GM19043 (cell line): ENCODE measurements at regions not wholly inside any gene's neighbourhood (a gene's known extent, or its start where the extent isn't known, plus 50 kb on each side); places are given as distances from the start of the nearest gene placed in this dataset.

Experiments used
- ATAC-seq: cut with Tn5 transposase; IDR thresholded peaks from one replicate; pipeline ENCODE4 v1.9.1; 2021; ENCODE audit warnings: low read depth; ENCODE audit not compliant: unreplicated experiment

DNA sequence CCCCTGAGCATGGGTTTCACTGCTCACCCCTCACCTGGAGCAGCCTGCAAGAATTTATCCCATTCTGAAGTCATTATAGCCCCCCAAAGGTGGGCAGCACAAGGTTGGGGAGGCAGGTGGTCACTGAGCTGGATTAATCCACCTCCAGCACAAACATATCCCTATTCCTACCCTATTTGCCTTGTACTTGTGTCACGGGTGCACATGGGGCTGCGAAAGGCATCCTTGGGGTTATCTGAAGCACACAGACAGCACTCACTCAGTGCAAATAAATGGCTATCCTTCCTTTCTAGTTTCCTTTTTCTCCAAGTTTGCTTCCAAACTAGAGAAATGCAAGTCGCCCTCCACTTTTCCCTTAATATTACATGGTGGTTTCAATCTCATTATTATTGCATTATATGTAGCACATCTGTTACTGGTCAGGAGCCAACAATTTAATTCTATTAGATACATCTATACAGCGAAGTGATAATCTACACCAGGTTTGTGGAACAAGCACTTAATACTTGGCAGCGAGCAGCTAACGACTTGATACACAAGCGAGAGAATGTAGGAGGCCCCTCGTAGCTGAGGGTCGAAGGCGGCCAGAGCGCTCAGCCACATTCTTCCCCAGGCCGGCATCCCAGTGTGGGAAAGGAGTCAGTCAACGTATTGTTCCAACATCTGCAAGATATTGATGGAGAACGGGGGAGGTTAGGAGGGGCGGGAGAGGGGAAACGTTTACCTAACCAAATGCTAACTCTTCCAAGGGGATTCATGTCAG is 121.3 kb upstream of the HABP2 start:
- ATAC-seq: no peak

DNA sequence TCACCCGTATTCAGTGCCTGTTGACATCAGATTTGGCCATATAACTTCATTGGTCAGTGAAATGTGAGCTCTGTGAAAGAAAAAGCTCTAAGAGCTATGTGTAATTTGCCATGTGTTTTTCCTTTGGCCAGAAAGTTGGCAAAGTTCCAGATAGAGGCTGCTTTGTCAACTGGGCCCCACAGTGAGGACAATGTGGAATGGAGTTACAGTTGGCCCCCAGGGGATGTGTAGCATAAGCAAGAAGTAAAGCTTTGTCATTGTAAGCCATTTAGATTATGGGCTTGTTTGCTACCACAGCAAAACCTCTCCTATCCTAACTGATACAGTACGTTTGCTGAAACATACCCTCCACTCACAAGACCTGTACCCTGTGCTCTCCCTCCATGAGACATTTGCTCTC is 119.1 kb upstream of the HABP2 start:
- ATAC-seq: no peak

GRCh38 chr10:113434315-113434714 is 118.5 kb upstream of the HABP2 start:
- ATAC-seq: no peak

GRCh38 chr10:113434950-113435349 is 117.9 kb upstream of the HABP2 start:
- ATAC-seq: no peak

DNA sequence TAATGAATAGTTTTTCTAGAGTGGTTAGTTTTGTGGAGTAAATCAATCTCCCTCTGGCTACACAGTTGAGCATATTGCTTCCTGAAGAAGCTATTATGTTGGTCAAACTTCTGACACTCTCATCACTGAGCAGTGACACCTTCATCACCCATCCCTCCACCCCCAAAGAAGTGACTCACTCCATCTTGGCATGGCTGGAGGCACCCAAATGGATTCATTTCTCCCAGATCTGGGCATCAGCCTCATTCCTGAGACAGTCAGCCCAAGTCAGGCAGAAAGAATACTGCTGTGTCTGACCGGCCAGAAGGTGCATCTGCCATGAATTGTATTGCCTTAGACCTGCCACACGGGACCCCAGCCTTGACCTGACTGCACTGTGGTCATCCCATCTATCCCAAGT is 117.0 kb upstream of the HABP2 start:
- ATAC-seq: no peak

- ATAC-seq: no peak
Measured at GRCh38 chr10:113436851-113437250, 116.0 kb upstream of the HABP2 start.

DNA sequence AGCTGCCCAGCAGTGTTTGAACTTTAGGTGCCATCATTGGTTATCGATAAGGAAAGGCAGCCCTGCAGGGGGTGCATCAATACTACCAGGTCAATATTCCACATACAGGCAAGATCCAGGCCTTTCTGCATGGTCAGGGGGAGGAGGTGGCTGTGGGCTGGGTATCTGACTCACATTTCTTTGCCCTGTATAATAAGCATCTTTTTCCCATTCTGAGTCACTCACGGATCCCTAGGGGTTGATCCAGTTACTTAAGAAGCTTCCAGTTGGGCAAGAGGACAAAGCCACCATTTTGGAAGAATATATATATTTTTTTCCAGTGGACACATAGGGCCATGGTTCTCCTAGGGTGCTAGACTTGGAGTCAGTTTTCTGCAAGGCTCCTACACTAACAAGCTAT is 114.2 kb upstream of the HABP2 start:
- ATAC-seq: no peak

DNA sequence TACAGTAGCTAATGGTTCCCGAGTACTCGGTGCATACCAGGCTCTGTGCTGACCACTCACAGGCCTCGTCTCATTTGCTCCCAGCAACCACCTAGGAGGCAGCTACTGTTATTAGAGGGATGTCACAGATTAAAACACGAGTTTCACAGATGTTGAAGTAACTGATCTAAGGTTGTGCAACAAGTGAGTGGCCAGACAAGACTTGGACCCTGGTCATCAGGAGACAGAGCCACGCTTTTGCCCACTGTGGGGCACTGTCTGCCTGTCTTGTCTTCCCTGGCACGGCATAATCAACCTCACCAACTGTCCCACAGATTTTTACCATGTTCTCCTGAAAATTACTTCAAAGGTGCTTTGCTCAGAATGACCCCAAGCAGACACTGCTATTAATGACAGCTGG is 111.6 kb upstream of the HABP2 start:
- ATAC-seq: no peak

- ATAC-seq: no peak
Measured at GRCh38 chr10:113441686-113442270, 111.1 kb upstream of the HABP2 start.

DNA sequence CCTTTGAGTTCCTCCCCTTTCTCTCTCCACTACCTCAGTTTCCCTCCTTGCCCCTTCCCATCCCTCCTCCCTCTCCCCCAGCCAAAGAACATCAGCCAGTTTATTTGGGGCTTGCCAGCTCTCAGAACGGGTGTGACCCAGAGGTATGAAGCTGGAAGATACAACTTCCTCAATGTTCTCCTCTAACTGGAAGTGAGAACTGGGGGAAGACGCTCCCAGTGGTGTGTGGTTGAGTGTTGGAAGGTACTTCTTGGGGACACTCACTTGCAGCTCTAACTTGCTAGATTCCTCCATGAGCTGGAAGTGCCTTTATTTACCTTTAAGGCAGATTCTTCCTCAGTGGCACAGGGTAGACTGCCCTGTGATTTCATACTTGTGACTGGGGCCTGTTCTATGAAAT is 110.5 kb upstream of the HABP2 start:
- no peak for ATAC-seq

DNA sequence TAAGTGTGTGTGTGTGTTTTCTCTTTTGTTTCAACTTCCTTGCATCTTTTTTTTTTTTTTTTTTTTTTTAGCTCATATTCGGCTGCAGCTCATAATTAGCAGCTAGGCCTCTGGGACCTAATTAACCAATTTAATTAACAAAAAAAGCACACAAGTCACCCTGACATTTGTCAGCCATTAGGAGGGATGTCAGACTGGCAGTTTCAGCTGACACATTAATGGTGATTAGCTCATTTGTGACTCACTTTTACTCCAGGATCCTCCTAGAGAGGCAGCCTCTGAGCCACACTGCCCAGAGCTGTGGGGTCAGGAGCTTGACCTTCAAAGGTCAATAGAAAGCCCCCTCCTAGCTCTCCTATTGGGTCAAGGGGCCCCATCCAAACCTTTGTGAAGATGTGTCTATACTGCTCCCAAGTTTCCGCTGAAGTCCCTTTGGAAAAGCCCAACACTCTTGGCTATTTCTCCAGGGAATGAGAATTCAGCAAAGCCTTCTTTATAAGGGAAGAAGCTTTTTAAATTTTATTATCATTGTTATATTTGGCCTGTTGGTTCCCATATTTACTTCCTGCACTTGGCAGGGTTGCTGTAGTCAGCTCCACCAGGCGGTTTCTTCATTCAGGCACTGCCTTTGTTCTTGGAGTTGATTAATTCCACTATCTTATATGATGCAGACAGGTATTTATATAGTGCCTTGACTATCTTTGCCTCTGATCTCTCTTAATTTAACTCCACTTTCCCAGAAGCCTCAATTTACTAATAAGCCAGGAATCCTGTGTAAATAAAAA is 109.5 kb upstream of the HABP2 start:
- ATAC-seq: no peak

- no peak for ATAC-seq
Measured at GRCh38 chr10:113444766-113445365, 108.0 kb upstream of the HABP2 start.

DNA sequence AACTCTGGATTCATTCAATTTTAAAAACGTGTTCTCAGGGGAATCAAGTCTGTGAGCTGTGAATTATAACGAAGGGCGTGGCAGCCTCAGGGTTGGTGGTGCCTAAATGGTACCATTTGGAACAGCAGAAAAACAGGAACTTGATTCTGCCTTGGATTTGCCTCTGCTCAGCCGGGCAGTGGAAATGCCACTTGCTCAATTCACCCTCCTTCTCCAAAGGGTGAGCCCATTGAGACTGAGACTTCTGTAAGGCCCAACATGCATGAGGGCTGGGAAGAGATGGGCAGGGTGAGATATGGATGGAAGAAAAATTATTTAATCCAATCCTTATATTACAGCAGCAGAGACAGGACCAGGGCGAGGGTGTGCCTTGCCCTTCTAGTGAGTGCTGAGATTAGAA is 107.1 kb upstream of the HABP2 start:
- ATAC-seq: no peak

DNA sequence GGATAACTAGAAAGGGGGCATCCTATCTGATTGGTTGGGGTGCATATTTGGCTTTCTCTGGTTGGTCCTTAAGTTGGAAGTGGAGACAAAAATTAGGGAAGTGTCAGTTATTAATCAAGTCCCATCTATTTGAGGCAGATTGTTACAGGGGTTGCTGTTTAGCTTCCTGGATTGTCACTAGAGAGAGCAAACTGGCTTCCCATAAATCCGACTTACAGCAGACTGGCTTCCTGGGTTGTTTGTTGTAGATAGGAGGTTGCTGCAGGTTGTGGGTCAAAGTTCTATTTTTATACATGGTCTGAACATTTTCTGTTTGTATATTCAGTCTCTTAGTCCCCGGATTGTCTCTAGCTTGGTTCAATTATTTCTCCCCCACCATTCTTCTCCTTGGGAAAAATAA is 106.1 kb upstream of the HABP2 start:
- no peak for ATAC-seq

- no peak for ATAC-seq
Measured at GRCh38 chr10:113447278-113447677, 105.6 kb upstream of the HABP2 start.

GRCh38 chr10:113449006-113449695 is 103.7 kb upstream of the HABP2 start:
- ATAC-seq: no peak

DNA sequence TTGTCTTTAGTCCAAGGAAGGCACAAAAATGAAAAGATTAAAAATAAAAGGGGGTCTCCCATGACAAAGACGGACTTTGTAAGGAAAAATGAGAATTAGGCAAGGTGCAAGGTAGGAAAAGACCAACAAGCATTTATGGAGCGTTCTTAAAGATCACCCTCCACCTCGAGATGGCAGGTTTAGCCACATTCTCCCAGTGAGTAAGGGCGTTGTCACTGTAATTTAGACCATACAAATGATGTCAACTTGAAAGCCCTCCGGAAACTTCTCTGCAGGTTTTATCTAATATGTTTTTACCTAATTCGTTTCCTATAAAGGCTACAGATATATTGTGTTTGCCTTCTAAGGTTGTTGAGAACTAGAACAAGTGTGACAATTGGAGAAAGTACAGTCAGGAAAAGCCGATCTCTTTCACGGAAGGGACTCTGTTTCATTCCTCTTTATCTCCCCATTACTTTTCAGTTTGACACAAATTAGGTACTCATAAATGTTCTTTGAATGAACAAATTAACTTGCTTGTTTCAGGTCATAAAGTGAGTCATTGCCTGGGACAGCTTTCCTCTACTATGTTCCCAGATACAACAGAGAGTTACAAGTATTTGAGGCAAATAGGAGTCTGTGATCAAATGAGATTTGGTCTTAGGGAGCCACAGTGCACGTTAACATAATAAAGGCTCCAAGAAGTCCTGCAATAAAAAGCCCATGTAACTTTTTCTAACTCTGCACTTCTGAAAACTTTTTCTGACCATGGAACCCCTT is 102.6 kb upstream of the HABP2 start:
- ATAC-seq: no peak

- no peak for ATAC-seq
Measured at GRCh38 chr10:113450906-113451305, 101.9 kb upstream of the HABP2 start.

GRCh38 chr10:113452146-113452845 is 100.6 kb upstream of the HABP2 start:
- ATAC-seq: no peak
